ENCODE measurements at regions not wholly inside any gene's neighbourhood (a gene's known extent, or its start where the extent isn't known, plus 50 kb on each side); places are given as distances from the start of the nearest gene placed in this dataset.

GRCh38 chr4:152193059-152193458 lies 342.8 kb downstream of the FBXW7 start:
- CTCF ChIA-PET = no interaction called here
- POLR2A ChIA-PET = no interaction called here

GRCh38 chr4:152190907-152191306 lies 345.0 kb downstream of the FBXW7 start:
- 97% methylated on average over 6 of the region's 7 CpGs for WGBS (ENCODE audit: insufficient coverage)
- Histone ChIP-seq H3K27ac (ENCODE audit: low read length in 2 of 2) (no peak overlapping the region), H3K4me1 (ENCODE audit: control insufficient read depth in 2 of 2, insufficient read depth in 2 of 2, low read length in 2 of 2) (no peaks in the 10 kb centered on the region), H3K4me3 (ENCODE audit: control extremely low read depth in 1 of 5, extremely low read depth in 1 of 5, insufficient read depth in 1 of 5, low read depth in 2 of 5, low read length in 4 of 5) (no peak overlapping the region), H3K9me3 (ENCODE audit: control extremely low read depth in 1 of 3, control insufficient read depth in 2 of 3, insufficient read depth in 1 of 3, low read length in 2 of 3) (no peaks in the 10 kb centered on the region), H3K79me2 (ENCODE audit: control insufficient read depth, insufficient read depth, low read length) (no peaks in the 10 kb centered on the region), H3K27me3 (replicated peaks in 1 of 4; ENCODE audit: control extremely low read depth in 1 of 4, control insufficient read depth in 3 of 4, insufficient read depth in 4 of 4, low read length in 3 of 4) (no peaks in the 10 kb centered on the region), H3K4me2 (replicated peaks; ENCODE audit: low read depth, low read length, poor library complexity, severe bottlenecking) (no peak overlapping the region), H4K20me1 (ENCODE audit: control insufficient read depth, insufficient read depth, low read length, poor library complexity, severe bottlenecking) (no peaks in the 10 kb centered on the region), H2AFZ (ENCODE audit: insufficient read depth, low read depth, low read length, poor library complexity, severe bottlenecking) (no peak overlapping the region), H3K9ac (ENCODE audit: low read length) (no peak overlapping the region), H3K36me3 (replicated peaks in 1 of 2; ENCODE audit: control extremely low read depth in 1 of 2, control insufficient read depth in 1 of 2, extremely low read depth in 1 of 2, insufficient read depth in 2 of 2, low read length in 1 of 2) (no peaks in the 10 kb centered on the region)
- ATAC-seq (ENCODE audit: low read depth) (no peak), DNase-seq (no peak)
- TF ChIP-seq EZH2 (IDR thresholded peaks at IDR 0.05; ENCODE audit: borderline replicate concordance, insufficient read depth, low read depth, low read length, poor library complexity, severe bottlenecking) (no peak), CTCF (IDR thresholded peaks at IDR 0.05) (no peak)
- intact Hi-C loops (cut with micrococcal nuclease) = no loop called here
- CTCF ChIA-PET = no interaction called here
- POLR2A ChIA-PET = no interaction called here
- Mint-ChIP-seq H3K27ac (no peak overlapping the region), H3K9me3 (ENCODE audit: insufficient read depth) (no peaks in the 10 kb centered on the region), H3K27me3 (peaks cover 5% of the 10 kb centered on the region), H3K4me3 (no peak overlapping the region), H3K4me1 (peaks cover 2% of the 10 kb centered on the region)

More at GRCh38 chr4:152193059-152193458, 342.8 kb downstream of the FBXW7 start:
- TF ChIP-seq CTCF (IDR thresholded peaks at IDR 0.05) (no peak), EZH2 (IDR thresholded peaks at IDR 0.05; ENCODE audit: borderline replicate concordance, insufficient read depth, low read depth, low read length, poor library complexity, severe bottlenecking) (no peak)
- intact Hi-C loops (cut with micrococcal nuclease) = no loop called here
- ATAC-seq (ENCODE audit: low read depth) (no peak), DNase-seq (no peak)
- no CpG with 5 or more reads among the region's 2 CpGs for WGBS (ENCODE audit: insufficient coverage)
- no peaks in the 10 kb centered on the region for H4K20me1 ChIP-seq (ENCODE audit: control insufficient read depth, insufficient read depth, low read length, poor library complexity, severe bottlenecking)
- H3K9ac ChIP-seq (ENCODE audit: low read length) = no peak overlapping the region
- H3K27ac ChIP-seq (ENCODE audit: low read length in 2 of 2) = no peak overlapping the region
- H3K4me3 ChIP-seq (ENCODE audit: control extremely low read depth in 1 of 5, extremely low read depth in 1 of 5, insufficient read depth in 1 of 5, low read depth in 2 of 5, low read length in 4 of 5) = no peak overlapping the region
- H3K4me2 ChIP-seq (replicated peaks; ENCODE audit: low read depth, low read length, poor library complexity, severe bottlenecking) = no peak overlapping the region
- peaks cover 2% of the 10 kb centered on the region for H3K4me1 Mint-ChIP-seq
- H3K9me3 Mint-ChIP-seq (ENCODE audit: insufficient read depth) = no peaks in the 10 kb centered on the region
- H2AFZ ChIP-seq (ENCODE audit: insufficient read depth, low read depth, low read length, poor library complexity, severe bottlenecking) = no peak overlapping the region
- H3K4me3 Mint-ChIP-seq = no peak overlapping the region
- no peaks in the 10 kb centered on the region for H3K27me3 ChIP-seq (replicated peaks in 1 of 4; ENCODE audit: control extremely low read depth in 1 of 4, control insufficient read depth in 3 of 4, insufficient read depth in 4 of 4, low read length in 3 of 4)
- H3K4me1 ChIP-seq (ENCODE audit: control insufficient read depth in 2 of 2, insufficient read depth in 2 of 2, low read length in 2 of 2) = no peaks in the 10 kb centered on the region
- no peaks in the 10 kb centered on the region for H3K79me2 ChIP-seq (ENCODE audit: control insufficient read depth, insufficient read depth, low read length)
- no peaks in the 10 kb centered on the region for H3K9me3 ChIP-seq (ENCODE audit: control extremely low read depth in 1 of 3, control insufficient read depth in 2 of 3, insufficient read depth in 1 of 3, low read length in 2 of 3)
- peaks cover 5% of the 10 kb centered on the region for H3K27me3 Mint-ChIP-seq
- no peaks in the 10 kb centered on the region for H3K36me3 ChIP-seq (replicated peaks in 1 of 2; ENCODE audit: control extremely low read depth in 1 of 2, control insufficient read depth in 1 of 2, extremely low read depth in 1 of 2, insufficient read depth in 2 of 2, low read length in 1 of 2)
- no peak overlapping the region for H3K27ac Mint-ChIP-seq

Data from B cell (primary cell).